GM12892 (cell line): ENCODE measurements at regions not wholly inside any gene's neighbourhood (a gene's known extent, or its start where the extent isn't known, plus 50 kb on each side); places are given as distances from the start of the nearest gene placed in this dataset.

Source experiments
- POLR2A ChIP-seq: IDR thresholded peaks from 2 replicates; pipeline ENCODE4 v1.6.1; 2011; ENCODE audit warnings: low read depth, low read length, control low read depth
- POLR2AphosphoS5 ChIP-seq: IDR thresholded peaks from 2 replicates; pipeline ENCODE4 v1.6.1; 2011; ENCODE audit warnings: low read depth, low read length, control low read depth
- TAF1 ChIP-seq: IDR thresholded peaks from 2 replicates; pipeline ENCODE4 v1.6.1; 2011; ENCODE audit warnings: low read depth, mild to moderate bottlenecking, control low read depth, low read length, borderline replicate concordance

GRCh38 chr11:113627946-113628345, 78.2 kb downstream of the TMPRSS5 start:
- TF ChIP-seq POLR2AphosphoS5: no peak
- TF ChIP-seq POLR2A: no peak
- no peak for TF ChIP-seq TAF1
